Type B pancreatic cell (in vitro differentiated cells): ENCODE measurements at regions not wholly inside any gene's neighbourhood (a gene's known extent, or its start where the extent isn't known, plus 50 kb on each side); places are given as distances from the start of the nearest gene placed in this dataset.

Source experiments
- DNase-seq: peaks from one replicate; pipeline ENCODE4 v3.0.0; 2021; ENCODE audit warnings: mixed read lengths; ENCODE audit not compliant: unreplicated experiment; ENCODE audit errors: extremely low spot score
- H3K27ac Mint-ChIP-seq: 2 replicates; pipeline ENCODE4 v1.8.0; 2021; ENCODE audit warnings: mild to moderate bottlenecking, mixed read lengths
- H3K27me3 Mint-ChIP-seq: 2 replicates; pipeline ENCODE4 v1.8.0; 2021; ENCODE audit warnings: mixed read lengths
- H3K36me3 Mint-ChIP-seq: 2 replicates; pipeline ENCODE4 v1.8.0; 2021; ENCODE audit warnings: mixed read lengths
- H3K4me1 Mint-ChIP-seq: one replicate; pipeline ENCODE4 v1.8.0; 2021; ENCODE audit warnings: mixed read lengths; ENCODE audit not compliant: unreplicated experiment
- H3K4me3 Mint-ChIP-seq: 2 replicates; pipeline ENCODE4 v1.8.0; 2021; ENCODE audit warnings: mild to moderate bottlenecking, mixed read lengths
- H3K9me3 Mint-ChIP-seq: 2 replicates; pipeline ENCODE4 v1.8.0; 2021; ENCODE audit warnings: mixed read lengths
- CTCF ChIP-seq: fragments of 200-600 bp; sonication (generic); conservative IDR thresholded peaks from 2 replicates; pipeline ENCODE4 v1.5.0; 2021; ENCODE audit warnings: antibody characterized with exemption, mild to moderate bottlenecking

GRCh38 chr5:124648902-124649467 lies 97.5 kb downstream of the ZNF608 start:
- Mint-ChIP-seq H3K4me1 (peaks cover 37% of the 10 kb centered on the region), H3K36me3 (peaks cover 31% of the 10 kb centered on the region), H3K9me3 (no peaks in the 10 kb centered on the region), H3K27me3 (no peaks in the 10 kb centered on the region), H3K4me3 (peak overlapping the region; percentile 78), H3K27ac (peak overlapping the region; percentile 14)
- no peak for DNase-seq
- no peak for TF ChIP-seq CTCF

GRCh38 chr5:124647352-124647751 lies 99.1 kb downstream of the ZNF608 start:
- Mint-ChIP-seq H3K4me3 (no peak overlapping the region), H3K4me1 (peaks cover 37% of the 10 kb centered on the region), H3K36me3 (peaks cover 42% of the 10 kb centered on the region), H3K27ac (no peak overlapping the region), H3K9me3 (no peaks in the 10 kb centered on the region), H3K27me3 (no peaks in the 10 kb centered on the region)
- no peak for DNase-seq
- no peak for TF ChIP-seq CTCF

- DNase-seq, result no peak
- TF ChIP-seq CTCF, result no peak
- Mint-ChIP-seq H3K4me3 (no peak overlapping the region), H3K9me3 (no peaks in the 10 kb centered on the region), H3K27me3 (no peaks in the 10 kb centered on the region), H3K4me1 (peaks cover 36% of the 10 kb centered on the region), H3K36me3 (peaks cover 61% of the 10 kb centered on the region), H3K27ac (no peak overlapping the region)
Measured at GRCh38 chr5:124645396-124645795, 101.0 kb downstream of the ZNF608 start.

GRCh38 chr5:124644582-124644981 lies 101.9 kb downstream of the ZNF608 start:
- Mint-ChIP-seq H3K27me3 (no peaks in the 10 kb centered on the region), H3K36me3 (peaks cover 63% of the 10 kb centered on the region), H3K27ac (no peak overlapping the region), H3K9me3 (no peaks in the 10 kb centered on the region), H3K4me3 (no peak overlapping the region), H3K4me1 (peaks cover 36% of the 10 kb centered on the region)
- DNase-seq, result no peak
- TF ChIP-seq CTCF, result no peak

GRCh38 chr5:124644138-124644537 lies 102.3 kb downstream of the ZNF608 start:
- Mint-ChIP-seq H3K27me3 (no peaks in the 10 kb centered on the region), H3K4me1 (peaks cover 36% of the 10 kb centered on the region), H3K27ac (no peak overlapping the region), H3K4me3 (no peak overlapping the region), H3K9me3 (no peaks in the 10 kb centered on the region), H3K36me3 (peaks cover 66% of the 10 kb centered on the region)
- TF ChIP-seq CTCF, result no peak
- DNase-seq, result no peak

- Mint-ChIP-seq H3K4me1 (peaks cover 31% of the 10 kb centered on the region), H3K9me3 (no peaks in the 10 kb centered on the region), H3K27me3 (no peaks in the 10 kb centered on the region), H3K4me3 (no peak overlapping the region), H3K36me3 (peaks cover 64% of the 10 kb centered on the region), H3K27ac (no peak overlapping the region)
- no peak for DNase-seq
- no peak for TF ChIP-seq CTCF
Measured at GRCh38 chr5:124643336-124643735, 103.1 kb downstream of the ZNF608 start.
